Epithelial cell of proximal tubule (primary cell): ENCODE measurements at regions not wholly inside any gene's neighbourhood (a gene's known extent, or its start where the extent isn't known, plus 50 kb on each side); places are given as distances from the start of the nearest gene placed in this dataset.

Experiments
- DNase-seq: peaks from one replicate; pipeline ENCODE4 v3.0.0-alpha.2; 2011; ENCODE audit warnings: low read depth
- H3K4me3 ChIP-seq: 2 replicates; pipeline ENCODE4 v1.5.1; 2011; ENCODE audit warnings: low read depth, mild to moderate bottlenecking, low read length
- CTCF ChIP-seq: conservative IDR thresholded peaks from 2 replicates; pipeline ENCODE4 v1.5.1; 2012; ENCODE audit warnings: low read depth, mild to moderate bottlenecking, low read length

GRCh38 chr5:68648944-68649857 is 433.6 kb downstream of the PIK3R1 start:
- no peak for DNase-seq
- TF ChIP-seq CTCF = no peak
- H3K4me3 ChIP-seq = no peak overlapping the region

GRCh38 chr5:68652534-68652965 is 437.0 kb downstream of the PIK3R1 start:
- no peak overlapping the region for H3K4me3 ChIP-seq
- no peak for TF ChIP-seq CTCF
- DNase-seq = peak; percentile 38

- DNase-seq = no peak
- no peak for TF ChIP-seq CTCF
- H3K4me3 ChIP-seq = no peak overlapping the region
Measured at GRCh38 chr5:68653471-68653870, 437.9 kb downstream of the PIK3R1 start.

GRCh38 chr5:68657055-68657961 is 436.5 kb upstream of the SLC30A5 start:
- TF ChIP-seq CTCF = no peak
- DNase-seq = no peak
- H3K4me3 ChIP-seq = no peak overlapping the region

- no peak for TF ChIP-seq CTCF
- no peak overlapping the region for H3K4me3 ChIP-seq
- DNase-seq = no peak
Measured at GRCh38 chr5:68658810-68659372, 434.9 kb upstream of the SLC30A5 start.

- H3K4me3 ChIP-seq = no peak overlapping the region
- DNase-seq = no peak
- TF ChIP-seq CTCF = no peak
Measured at GRCh38 chr5:68659881-68660280, 433.9 kb upstream of the SLC30A5 start.
